H1 (cell line): ENCODE measurements at regions not wholly inside any gene's neighbourhood (a gene's known extent, or its start where the extent isn't known, plus 50 kb on each side); places are given as distances from the start of the nearest gene placed in this dataset.

Experiments used
- CBX5 ChIP-seq: fragments of 300-800, 300-1000 bp; sonication (generic); IDR thresholded peaks from 2 replicates; pipeline ENCODE4 v1.7.1; 2016; ENCODE audit warnings: antibody characterized with exemption, low read length, low read depth
- CEBPB ChIP-seq: IDR thresholded peaks from 2 replicates; pipeline ENCODE4 v1.6.1; 2012; ENCODE audit warnings: low read depth, low read length
- EP300 ChIP-seq, 2 experiments: IDR thresholded peaks; 1 replicate in 1 of 2; 2 replicates in 1 of 2; pipeline ENCODE4 v1.6.1; 2011 to 2012; ENCODE audit warnings: low read depth in 2 of 2, low read length in 2 of 2, mild to moderate bottlenecking in 2 of 2, borderline replicate concordance in 1 of 2, inconsistent platforms in 1 of 2, moderate library complexity in 1 of 2
- EZH2 ChIP-seq: fragments of 200-600 bp; sonication (generic); IDR thresholded peaks from 2 replicates; pipeline ENCODE4 v1.7.1; 2012; ENCODE audit warnings: low read depth, mild to moderate bottlenecking, moderate library complexity, low read length, inconsistent platforms; ENCODE audit not compliant: severe bottlenecking
- GABPA ChIP-seq: IDR thresholded peaks from 2 replicates; pipeline ENCODE4 v1.6.1; 2011; ENCODE audit warnings: mild to moderate bottlenecking, low read length, moderate library complexity, borderline replicate concordance; ENCODE audit not compliant: insufficient read depth
- JUND ChIP-seq: IDR thresholded peaks from 2 replicates; pipeline ENCODE4 v1.6.1; 2011; ENCODE audit warnings: mild to moderate bottlenecking, improper control_type of control experiment, low read length
- RXRA ChIP-seq: IDR thresholded peaks from 2 replicates; pipeline ENCODE4 v1.6.1; 2011; ENCODE audit warnings: low read depth, mild to moderate bottlenecking, low read length, moderate library complexity; ENCODE audit not compliant: insufficient read depth
- TF ChIP-seq, protein P1 (sequence below), 3 experiments: IDR thresholded peaks; 1 replicate in 2 of 3; 2 replicates in 1 of 3; pipeline versions ENCODE4 v1.5.1 to v1.6.1; 2011; ENCODE audit warnings: low read length in 3 of 3, mild to moderate bottlenecking in 3 of 3, inconsistent platforms in 2 of 3, low read depth in 1 of 3, moderate library complexity in 1 of 3; ENCODE audit not compliant: insufficient read depth in 1 of 3; ENCODE audit errors: control extremely low read depth in 1 of 3

DNA sequence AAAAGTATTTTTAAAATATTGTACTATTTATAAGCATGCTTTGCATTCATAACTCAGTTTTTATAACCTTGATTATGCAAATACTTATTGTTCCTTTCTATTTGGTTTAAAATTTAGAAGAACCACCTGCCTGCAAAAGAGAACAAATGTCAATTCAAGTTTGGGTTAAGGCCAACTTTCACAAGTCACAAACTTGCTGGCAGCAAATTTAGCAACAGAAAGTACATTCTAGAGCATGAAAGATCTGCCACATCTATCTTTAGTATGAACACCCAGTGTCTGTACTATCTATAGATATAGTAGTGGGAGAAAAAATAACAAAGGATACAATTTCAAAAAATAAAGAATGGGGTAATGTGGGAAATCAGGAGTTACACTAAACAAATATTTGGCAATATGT is 1014.2 kb downstream of the C4orf33 start:
- TF ChIP-seq, protein P1, sequence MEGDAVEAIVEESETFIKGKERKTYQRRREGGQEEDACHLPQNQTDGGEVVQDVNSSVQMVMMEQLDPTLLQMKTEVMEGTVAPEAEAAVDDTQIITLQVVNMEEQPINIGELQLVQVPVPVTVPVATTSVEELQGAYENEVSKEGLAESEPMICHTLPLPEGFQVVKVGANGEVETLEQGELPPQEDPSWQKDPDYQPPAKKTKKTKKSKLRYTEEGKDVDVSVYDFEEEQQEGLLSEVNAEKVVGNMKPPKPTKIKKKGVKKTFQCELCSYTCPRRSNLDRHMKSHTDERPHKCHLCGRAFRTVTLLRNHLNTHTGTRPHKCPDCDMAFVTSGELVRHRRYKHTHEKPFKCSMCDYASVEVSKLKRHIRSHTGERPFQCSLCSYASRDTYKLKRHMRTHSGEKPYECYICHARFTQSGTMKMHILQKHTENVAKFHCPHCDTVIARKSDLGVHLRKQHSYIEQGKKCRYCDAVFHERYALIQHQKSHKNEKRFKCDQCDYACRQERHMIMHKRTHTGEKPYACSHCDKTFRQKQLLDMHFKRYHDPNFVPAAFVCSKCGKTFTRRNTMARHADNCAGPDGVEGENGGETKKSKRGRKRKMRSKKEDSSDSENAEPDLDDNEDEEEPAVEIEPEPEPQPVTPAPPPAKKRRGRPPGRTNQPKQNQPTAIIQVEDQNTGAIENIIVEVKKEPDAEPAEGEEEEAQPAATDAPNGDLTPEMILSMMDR (IDR thresholded peaks at IDR 0.05; ENCODE audit: control extremely low read depth in 1 of 3, insufficient read depth in 1 of 3, low read depth in 1 of 3, low read length in 3 of 3) = no peak
- TF ChIP-seq EZH2 (no peak), RXRA (no peak), CBX5 (no peak), GABPA (no peak), JUND (no peak), EP300 (IDR thresholded peaks at IDR 0.05; ENCODE audit: borderline replicate concordance in 1 of 2, low read depth in 2 of 2, low read length in 2 of 2) (no peak), CEBPB (no peak)
